Keratinocyte (primary cell): ENCODE measurements at regions not wholly inside any gene's neighbourhood (a gene's known extent, or its start where the extent isn't known, plus 50 kb on each side); places are given as distances from the start of the nearest gene placed in this dataset.

Experiments used
- DNase-seq: peaks from one replicate; pipeline ENCODE4 v3.0.0-alpha.2; 2011; ENCODE audit warnings: low read depth, missing footprints, low spot score
- FAIRE-seq: peaks from 2 replicates; lab custom pipeline; 2011; peaks lifted over from hg19 to GRCh38; lab: Jason Lieb, UNC
- H2AFZ ChIP-seq: 2 replicates; pipeline ENCODE4 v1.6.0; 2012; ENCODE audit warnings: low read length, control low read depth, inconsistent platforms; ENCODE audit not compliant: control insufficient read depth
- H3K27ac ChIP-seq: 2 replicates; pipeline ENCODE4 v1.5.1; 2011; ENCODE audit warnings: low read length; ENCODE audit not compliant: control insufficient read depth, insufficient read depth
- H3K27me3 ChIP-seq: 3 replicates; pipeline ENCODE4 v1.6.0; 2011; ENCODE audit warnings: low read length; ENCODE audit not compliant: control insufficient read depth, insufficient read depth; ENCODE audit errors: extremely low read depth
- H3K36me3 ChIP-seq, 2 experiments: 2 replicates in 1 of 2; 3 replicates in 1 of 2; pipeline ENCODE4 v1.5.1; 2011; ENCODE audit warnings: low read length in 2 of 2, mild to moderate bottlenecking in 1 of 2; ENCODE audit not compliant: control insufficient read depth in 2 of 2, insufficient read depth in 2 of 2; ENCODE audit errors: extremely low read depth in 1 of 2
- H3K4me1 ChIP-seq: 3 replicates; pipeline ENCODE4 v1.5.1; 2011; ENCODE audit warnings: low read length; ENCODE audit not compliant: control insufficient read depth, insufficient read depth; ENCODE audit errors: extremely low read depth
- H3K4me2 ChIP-seq: 3 replicates; pipeline ENCODE4 v1.6.0; 2011; ENCODE audit warnings: low read depth, low read length; ENCODE audit not compliant: control insufficient read depth, insufficient read depth; ENCODE audit errors: extremely low read depth
- H3K4me3 ChIP-seq, 3 experiments: fragments of 200-600 bp in 1 of 3; sonication (generic) in 1 of 3; 2 replicates in 2 of 3; 3 replicates in 1 of 3; pipeline ENCODE4 v1.5.1; 2011 to 2016; ENCODE audit warnings: low read length in 3 of 3, mild to moderate bottlenecking in 3 of 3, control low read depth in 2 of 3, inconsistent platforms in 1 of 3, low read depth in 1 of 3, mixed read lengths in 1 of 3, mixed run types in 1 of 3, moderate library complexity in 1 of 3; ENCODE audit not compliant: control insufficient read depth in 2 of 3, insufficient read depth in 2 of 3; ENCODE audit errors: extremely low read depth in 1 of 3
- H3K79me2 ChIP-seq: 2 replicates; pipeline ENCODE4 v1.6.0; 2012; ENCODE audit warnings: low read length; ENCODE audit not compliant: control insufficient read depth, insufficient read depth
- H3K9ac ChIP-seq: 3 replicates; pipeline ENCODE4 v1.6.0; 2011; ENCODE audit warnings: low read length; ENCODE audit not compliant: control insufficient read depth, insufficient read depth; ENCODE audit errors: extremely low read depth
- H3K9me1 ChIP-seq: 3 replicates; pipeline ENCODE4 v1.6.0; 2011; ENCODE audit warnings: low read length; ENCODE audit not compliant: control insufficient read depth, insufficient read depth; ENCODE audit errors: extremely low read depth
- H3K9me3 ChIP-seq: 2 replicates; pipeline ENCODE4 v1.5.1; 2012; ENCODE audit warnings: low read depth, low read length; ENCODE audit not compliant: control insufficient read depth
- H4K20me1 ChIP-seq: 3 replicates; pipeline ENCODE4 v1.6.0; 2011; ENCODE audit warnings: low read length; ENCODE audit not compliant: control insufficient read depth, insufficient read depth; ENCODE audit errors: extremely low read depth
- EZH2 ChIP-seq: IDR thresholded peaks from one replicate; pipeline ENCODE4 v1.6.1; 2012; ENCODE audit warnings: inconsistent platforms, mild to moderate bottlenecking, low read length, moderate library complexity
- dilution Hi-C: fragments of 300-500 bp; cut with MboI; formaldehyde crosslinking; loops from one replicate; pipeline ENCODE4 v1.7.0; 2020; ENCODE audit warnings: low sequenced_read_pairs; ENCODE audit not compliant: extremely low pct_ligation_motif_present
- TF ChIP-seq, protein P1 (sequence below), 3 experiments: IDR thresholded peaks in 1 of 3; conservative IDR thresholded peaks in 1 of 3; optimal IDR thresholded peaks in 1 of 3; 2 replicates in 2 of 3; 3 replicates in 1 of 3; pipeline versions ENCODE3 to v1.5.1; 2011; ENCODE audit warnings: low read length in 3 of 3, mild to moderate bottlenecking in 3 of 3, moderate library complexity in 2 of 3, control low read depth in 1 of 3, inconsistent platforms in 1 of 3; ENCODE audit not compliant: insufficient read depth in 2 of 3; ENCODE audit errors: extremely low read depth in 1 of 3

DNA sequence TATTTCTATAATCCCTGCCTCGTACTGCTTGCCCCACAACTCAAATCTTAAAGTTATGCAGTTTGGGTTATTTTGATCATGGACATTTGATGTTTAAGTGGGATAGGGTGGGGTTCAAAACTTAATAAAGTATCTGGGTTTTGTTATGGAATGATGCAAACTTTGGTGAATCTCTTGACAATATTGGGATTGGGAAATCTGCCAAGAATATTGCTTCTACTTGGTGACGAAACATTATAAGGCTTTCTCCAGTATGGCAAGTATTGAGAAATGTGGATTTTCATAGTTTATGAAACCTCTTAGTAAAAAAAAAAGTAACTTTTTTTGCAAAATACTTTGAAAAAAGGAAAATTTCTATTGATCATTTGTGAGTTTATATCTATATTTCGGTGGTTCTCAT is 130.8 kb upstream of the SFRP2 start:
- no peak for FAIRE-seq

DNA sequence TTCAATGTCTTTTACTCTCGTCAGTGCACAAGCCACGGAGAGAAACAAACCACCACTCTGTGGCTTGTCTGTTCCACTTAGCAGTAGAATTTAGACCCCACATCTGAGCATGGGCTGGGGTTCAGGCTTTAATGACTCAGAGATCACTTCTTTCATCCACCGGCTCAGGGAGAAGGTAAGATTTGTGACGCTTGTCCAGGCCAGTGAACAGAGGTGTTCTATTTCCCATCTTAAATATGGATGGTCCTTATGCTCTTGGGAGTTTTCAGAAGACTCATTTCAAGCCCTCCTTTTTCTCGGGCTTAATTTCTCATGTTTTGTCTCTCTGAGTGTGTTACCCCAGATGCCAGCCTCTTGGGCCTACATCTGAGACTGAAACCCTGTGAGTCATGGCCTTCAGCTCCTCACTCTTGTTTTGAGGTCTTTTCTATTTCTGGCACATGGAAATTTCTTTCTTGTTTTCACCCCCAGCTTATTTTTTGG is 127.4 kb upstream of the SFRP2 start:
- no peak for FAIRE-seq
- peaks cover 3% of the 10 kb centered on the region for H3K4me1 ChIP-seq
- no peak for DNase-seq
- H3K9ac ChIP-seq: no peak overlapping the region
- H3K9me1 ChIP-seq: no peaks in the 10 kb centered on the region
- no peaks in the 10 kb centered on the region for H3K79me2 ChIP-seq
- no peak overlapping the region for H3K4me2 ChIP-seq
- no peak overlapping the region for H2AFZ ChIP-seq
- H4K20me1 ChIP-seq: no peaks in the 10 kb centered on the region
- no peaks in the 10 kb centered on the region for H3K36me3 ChIP-seq
- no peak overlapping the region for H3K27ac ChIP-seq
- H3K4me3 ChIP-seq: no peak overlapping the region
- dilution Hi-C loops: no loop called here
- H3K27me3 ChIP-seq: no peaks in the 10 kb centered on the region
- TF ChIP-seq, protein P1, sequence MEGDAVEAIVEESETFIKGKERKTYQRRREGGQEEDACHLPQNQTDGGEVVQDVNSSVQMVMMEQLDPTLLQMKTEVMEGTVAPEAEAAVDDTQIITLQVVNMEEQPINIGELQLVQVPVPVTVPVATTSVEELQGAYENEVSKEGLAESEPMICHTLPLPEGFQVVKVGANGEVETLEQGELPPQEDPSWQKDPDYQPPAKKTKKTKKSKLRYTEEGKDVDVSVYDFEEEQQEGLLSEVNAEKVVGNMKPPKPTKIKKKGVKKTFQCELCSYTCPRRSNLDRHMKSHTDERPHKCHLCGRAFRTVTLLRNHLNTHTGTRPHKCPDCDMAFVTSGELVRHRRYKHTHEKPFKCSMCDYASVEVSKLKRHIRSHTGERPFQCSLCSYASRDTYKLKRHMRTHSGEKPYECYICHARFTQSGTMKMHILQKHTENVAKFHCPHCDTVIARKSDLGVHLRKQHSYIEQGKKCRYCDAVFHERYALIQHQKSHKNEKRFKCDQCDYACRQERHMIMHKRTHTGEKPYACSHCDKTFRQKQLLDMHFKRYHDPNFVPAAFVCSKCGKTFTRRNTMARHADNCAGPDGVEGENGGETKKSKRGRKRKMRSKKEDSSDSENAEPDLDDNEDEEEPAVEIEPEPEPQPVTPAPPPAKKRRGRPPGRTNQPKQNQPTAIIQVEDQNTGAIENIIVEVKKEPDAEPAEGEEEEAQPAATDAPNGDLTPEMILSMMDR (optimal IDR thresholded peaks at IDR 0.05 in 1 of 3, IDR thresholded peaks at IDR 0.05 in 1 of 3, conservative IDR thresholded peaks at IDR 0.05 in 1 of 3; ENCODE audit: extremely low read depth in 1 of 3, insufficient read depth in 2 of 3, low read length in 3 of 3): no peak
- no peaks in the 10 kb centered on the region for H3K9me3 ChIP-seq

More for the DNA sequence above, 130.8 kb upstream of the SFRP2 start:
- dilution Hi-C loops: no loop called here
- no peak for DNase-seq
- Histone ChIP-seq H3K4me3 (no peak overlapping the region), H3K27ac (no peak overlapping the region), H4K20me1 (no peaks in the 10 kb centered on the region), H3K9me3 (no peaks in the 10 kb centered on the region), H3K36me3 (no peaks in the 10 kb centered on the region), H3K4me2 (no peak overlapping the region), H3K4me1 (no peaks in the 10 kb centered on the region), H3K27me3 (no peaks in the 10 kb centered on the region), H2AFZ (no peak overlapping the region), H3K9me1 (no peaks in the 10 kb centered on the region), H3K9ac (no peak overlapping the region), H3K79me2 (no peaks in the 10 kb centered on the region)
- no peak for TF ChIP-seq EZH2

DNA sequence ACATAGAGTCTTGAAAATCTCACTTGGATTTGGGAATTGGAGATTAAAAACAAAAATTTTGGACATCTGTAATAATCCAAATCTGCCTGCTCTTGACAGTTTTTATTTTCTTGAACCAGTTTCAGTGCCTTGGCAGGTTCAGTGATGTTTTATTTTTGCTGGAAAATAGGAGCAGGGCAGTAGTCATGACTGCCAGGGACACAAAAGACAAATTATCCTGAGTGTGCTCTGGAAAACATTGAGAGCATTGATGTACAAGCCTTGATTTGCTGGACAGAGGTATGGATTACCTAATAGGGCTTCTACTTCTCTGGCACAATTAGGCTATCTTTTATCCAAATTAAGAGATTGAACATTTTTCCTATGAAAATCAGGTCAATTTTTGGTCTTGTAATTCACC is 123.4 kb upstream of the SFRP2 start:
- H3K27ac ChIP-seq: no peak overlapping the region
- no peaks in the 10 kb centered on the region for H3K9me3 ChIP-seq
- H3K9me1 ChIP-seq: no peaks in the 10 kb centered on the region
- H3K27me3 ChIP-seq: no peaks in the 10 kb centered on the region
- DNase-seq (no peak), FAIRE-seq (no peak)
- no peaks in the 10 kb centered on the region for H3K36me3 ChIP-seq
- H3K9ac ChIP-seq: no peak overlapping the region
- no peaks in the 10 kb centered on the region for H4K20me1 ChIP-seq
- H3K4me2 ChIP-seq: no peak overlapping the region
- dilution Hi-C loops: no loop called here
- H3K4me1 ChIP-seq: peaks cover 3% of the 10 kb centered on the region
- H3K79me2 ChIP-seq: no peaks in the 10 kb centered on the region
- H2AFZ ChIP-seq: no peak overlapping the region
- TF ChIP-seq, protein P1 (optimal IDR thresholded peaks at IDR 0.05 in 1 of 3, IDR thresholded peaks at IDR 0.05 in 1 of 3, conservative IDR thresholded peaks at IDR 0.05 in 1 of 3; ENCODE audit: extremely low read depth in 1 of 3, insufficient read depth in 2 of 3, low read length in 3 of 3): no peak
- TF ChIP-seq EZH2: no peak
- H3K4me3 ChIP-seq: no peak overlapping the region
